H1 (cell line): ENCODE measurements at regions not wholly inside any gene's neighbourhood (a gene's known extent, or its start where the extent isn't known, plus 50 kb on each side); places are given as distances from the start of the nearest gene placed in this dataset.

Source experiments
- CEBPB ChIP-seq: IDR thresholded peaks from 2 replicates; pipeline ENCODE4 v1.6.1; 2012; ENCODE audit warnings: low read depth, low read length
- HDAC2 ChIP-seq, 2 experiments: fragments of 300-600 bp in 1 of 2; sonication (generic) in 1 of 2; IDR thresholded peaks; 2 replicates each; pipeline ENCODE4 v1.6.1; 2011 to 2012; ENCODE audit warnings: low read depth in 2 of 2, low read length in 2 of 2, mild to moderate bottlenecking in 2 of 2, moderate library complexity in 2 of 2, borderline replicate concordance in 1 of 2, inconsistent platforms in 1 of 2
- JUND ChIP-seq: IDR thresholded peaks from 2 replicates; pipeline ENCODE4 v1.6.1; 2011; ENCODE audit warnings: mild to moderate bottlenecking, improper control_type of control experiment, low read length
- KDM4A ChIP-seq: IDR thresholded peaks from one replicate; pipeline ENCODE4 v1.7.1; 2012; ENCODE audit warnings: low read depth, mild to moderate bottlenecking, moderate library complexity, low read length, inconsistent platforms; ENCODE audit not compliant: severe bottlenecking

- TF ChIP-seq KDM4A (no peak), CEBPB (no peak), HDAC2 (IDR thresholded peaks at IDR 0.05; ENCODE audit: borderline replicate concordance in 1 of 2, low read depth in 2 of 2, low read length in 2 of 2) (no peak), JUND (no peak)
These were observed 114.1 kb downstream of the BMS1 start (continued) for GRCh38 chr10:42896735-42897134.
